Activated CD4-positive, alpha-beta T cell treated with anti-CD3 and anti-CD28 coated beads, Interleukin-2, Interleukin-6, amounts not matched to agents 100 ng/mL and 50 ng/mL, durations not matched to agents 16 hours and 8 hours (primary cell): ENCODE measurements at regions not wholly inside any gene's neighbourhood (a gene's known extent, or its start where the extent isn't known, plus 50 kb on each side); places are given as distances from the start of the nearest gene placed in this dataset.

Experiments
- DNase-seq: peaks from one replicate; pipeline ENCODE4 v3.0.0-alpha.2; 2020

DNA sequence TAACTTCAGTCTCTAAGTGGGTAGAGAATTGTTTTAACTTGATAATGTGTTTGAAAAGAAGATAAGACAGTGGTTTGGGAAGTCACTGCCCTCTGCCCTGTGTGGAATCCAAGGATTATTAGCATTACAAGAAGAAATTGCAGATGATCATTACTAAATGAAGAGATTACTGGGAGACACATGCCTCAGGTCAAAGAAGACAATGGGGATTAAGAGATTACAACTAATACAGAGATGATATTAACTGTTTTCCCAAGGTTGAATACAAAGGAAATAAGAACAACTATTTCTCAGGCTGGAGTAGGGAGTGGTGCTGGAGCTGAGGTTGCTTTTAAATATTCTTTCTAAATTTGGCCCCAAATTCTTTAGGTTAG, 166.0 kb downstream of the TRMT11 start:
- DNase-seq, result no peak

DNA sequence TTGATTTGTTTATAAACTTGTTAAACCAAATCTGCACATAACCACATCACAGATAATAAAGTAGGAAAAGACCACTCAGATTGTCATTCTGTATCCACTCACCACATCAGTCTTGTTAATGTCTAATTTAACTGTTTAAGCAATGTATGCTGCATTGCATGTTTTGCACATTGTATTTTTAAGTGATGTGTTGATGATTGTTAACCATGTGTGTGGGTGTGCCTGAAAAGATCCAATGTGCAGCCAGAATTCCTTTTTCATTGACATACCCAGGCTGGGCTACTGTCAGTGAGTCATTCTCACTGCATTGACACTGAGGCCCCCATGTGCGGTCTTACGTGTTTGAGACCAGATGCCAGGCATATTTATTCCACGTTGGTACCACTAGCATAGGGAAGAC, 167.3 kb downstream of the TRMT11 start:
- no peak for DNase-seq

DNA sequence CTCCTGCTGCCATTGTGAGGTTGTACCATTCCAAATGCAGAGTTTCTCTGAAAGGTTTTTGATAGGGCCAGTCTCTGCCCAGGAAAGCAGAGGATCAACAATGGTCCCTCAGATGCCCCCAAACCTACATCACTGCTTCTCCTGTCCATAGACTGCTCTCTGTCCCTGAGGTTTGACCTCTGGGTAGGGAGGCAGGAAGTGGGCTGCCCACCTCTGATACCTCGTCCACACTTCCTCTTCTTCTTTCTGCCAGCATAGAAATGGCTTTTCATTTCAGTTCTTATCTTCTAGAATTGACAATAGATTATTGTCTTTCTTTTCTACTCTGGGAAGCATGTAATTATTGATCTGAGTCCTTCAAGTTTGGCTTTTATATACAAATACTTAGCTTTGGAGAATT, 170.6 kb downstream of the TRMT11 start:
- DNase-seq, result no peak

DNA sequence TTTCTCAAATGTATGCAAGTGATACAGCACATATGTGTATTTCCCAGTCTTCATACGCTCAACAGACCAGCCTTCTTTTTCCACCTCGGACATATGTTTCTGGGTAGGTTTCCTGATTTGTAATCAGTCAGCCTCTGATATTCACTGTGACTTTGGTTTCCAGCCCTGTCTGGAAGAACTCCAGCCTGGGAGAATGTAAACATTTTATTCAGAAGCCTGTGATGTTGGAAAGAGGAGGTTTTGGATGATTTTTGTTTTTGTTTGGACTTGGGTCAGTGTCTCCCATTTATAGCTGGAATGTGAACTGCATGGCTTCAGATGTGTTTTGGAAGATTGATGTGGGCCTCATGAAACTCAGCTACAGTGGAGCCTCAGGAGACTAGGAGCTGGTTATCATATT, 172.2 kb upstream of the CENPW start:
- no peak for DNase-seq

DNA sequence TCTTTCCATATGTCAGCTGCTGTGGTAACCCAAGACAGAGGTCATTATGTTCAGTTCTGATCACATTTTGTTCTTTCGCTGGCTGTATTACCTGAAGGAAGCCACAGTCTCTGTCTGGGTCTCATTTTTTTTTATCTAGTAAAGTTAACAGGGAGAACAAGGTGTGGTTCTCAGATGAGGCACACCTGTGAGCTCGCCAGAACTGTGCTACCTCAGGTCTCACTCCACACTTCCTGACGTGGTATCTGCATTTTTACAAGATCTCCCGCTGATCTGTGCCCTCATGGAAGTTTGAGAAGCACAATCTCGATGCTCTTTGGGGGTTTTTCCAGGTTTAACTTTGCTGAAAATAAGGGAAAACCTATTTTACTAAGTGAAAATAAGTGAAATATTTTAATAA, 169.5 kb upstream of the CENPW start:
- no peak for DNase-seq

DNA sequence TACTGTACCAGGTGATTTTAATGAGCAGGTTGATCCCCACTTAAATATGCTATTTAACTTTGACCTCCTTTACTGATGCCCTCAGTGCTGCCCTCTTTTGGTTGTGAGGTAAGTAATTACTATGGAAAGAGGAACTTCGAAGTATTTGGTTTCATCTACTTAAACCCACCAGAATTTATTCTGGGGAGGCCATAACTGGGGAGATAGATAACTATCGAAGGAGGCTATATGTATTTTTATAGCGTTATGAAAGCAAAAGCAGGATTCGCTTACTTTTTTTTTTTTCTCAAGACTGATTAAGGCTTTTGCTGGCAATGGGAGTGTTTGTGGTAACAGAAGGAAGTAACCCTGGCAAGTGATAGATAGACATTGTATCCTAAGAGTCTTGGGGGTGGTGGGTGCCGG, 168.9 kb upstream of the CENPW start:
- peak; percentile 46 for DNase-seq

DNA sequence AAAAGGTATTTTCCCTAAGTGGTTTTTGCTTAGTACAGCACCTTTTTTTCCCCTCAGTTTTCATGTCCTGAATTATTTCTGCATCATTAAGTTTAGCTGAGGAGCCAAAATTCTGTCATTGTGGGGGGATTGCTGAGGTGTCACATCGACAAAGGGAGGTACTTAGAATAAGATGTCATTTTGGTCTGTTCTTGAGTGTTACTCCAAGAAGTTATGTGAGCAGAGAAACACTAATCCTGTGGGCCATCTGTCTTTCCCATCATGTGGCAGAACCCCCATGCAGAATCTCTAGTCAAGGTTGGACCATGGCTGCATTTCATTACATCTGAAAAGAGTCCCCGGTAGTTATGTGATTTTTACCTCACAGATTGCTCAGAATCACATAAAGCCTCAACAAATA, 167.8 kb upstream of the CENPW start:
- no peak for DNase-seq

DNA sequence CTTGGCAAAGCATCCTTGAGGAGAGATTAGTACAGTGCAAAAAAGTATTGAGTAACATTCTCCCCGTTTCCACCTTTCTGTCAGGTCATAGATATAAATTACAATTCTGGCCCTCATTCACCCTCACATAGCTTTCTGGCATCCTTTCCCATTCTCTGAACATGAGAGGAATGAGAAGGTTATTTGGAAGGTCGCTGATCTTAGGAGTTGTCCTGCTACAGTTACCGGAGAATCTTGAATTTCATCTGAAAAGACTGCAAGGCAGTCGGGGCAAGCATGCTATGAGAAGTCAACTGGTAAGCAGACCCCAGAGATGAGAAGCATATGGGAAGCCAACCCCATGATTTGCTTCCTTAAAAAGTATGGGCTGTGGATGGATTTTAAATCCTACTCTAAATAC, 166.7 kb upstream of the CENPW start:
- no peak for DNase-seq

DNA sequence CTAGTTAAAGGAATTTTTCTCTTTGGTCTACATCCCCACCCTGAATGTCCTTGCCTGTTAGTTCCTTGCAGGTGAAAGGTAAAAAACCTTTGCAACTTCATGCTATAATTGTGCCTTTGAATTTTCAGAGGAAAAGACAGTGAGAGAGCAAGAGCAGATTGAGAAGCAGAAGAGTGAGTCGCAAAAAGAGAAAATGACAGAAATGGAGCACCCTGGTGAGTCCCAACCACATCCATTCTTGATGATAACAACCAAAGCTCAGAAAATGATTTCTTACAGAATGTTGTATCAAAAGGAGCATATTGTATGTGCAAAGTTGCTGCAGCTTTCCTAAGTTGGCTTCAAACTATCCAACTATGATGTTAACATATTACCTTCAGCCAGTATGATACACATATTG, 165.2 kb upstream of the CENPW start:
- no peak for DNase-seq

DNA sequence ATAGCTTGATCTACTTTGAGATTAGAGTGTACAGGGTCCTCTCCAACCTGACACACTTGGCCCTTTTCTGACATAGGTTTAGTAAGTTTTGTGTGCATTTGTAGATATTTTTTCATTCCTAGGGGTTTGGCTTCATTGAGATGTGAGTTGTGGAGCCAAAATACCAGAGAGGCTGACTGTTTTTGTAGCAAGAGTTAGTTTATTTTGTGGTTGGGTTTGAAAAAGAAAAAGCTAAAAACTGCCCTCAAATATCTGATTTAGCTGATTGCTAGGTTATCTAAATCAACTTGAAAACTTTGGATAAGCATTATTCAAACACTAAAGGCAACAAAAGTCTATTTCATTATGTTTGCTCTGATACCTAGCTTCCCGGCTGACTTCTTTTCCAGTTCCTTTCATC, 164.7 kb upstream of the CENPW start:
- DNase-seq, result no peak

DNA sequence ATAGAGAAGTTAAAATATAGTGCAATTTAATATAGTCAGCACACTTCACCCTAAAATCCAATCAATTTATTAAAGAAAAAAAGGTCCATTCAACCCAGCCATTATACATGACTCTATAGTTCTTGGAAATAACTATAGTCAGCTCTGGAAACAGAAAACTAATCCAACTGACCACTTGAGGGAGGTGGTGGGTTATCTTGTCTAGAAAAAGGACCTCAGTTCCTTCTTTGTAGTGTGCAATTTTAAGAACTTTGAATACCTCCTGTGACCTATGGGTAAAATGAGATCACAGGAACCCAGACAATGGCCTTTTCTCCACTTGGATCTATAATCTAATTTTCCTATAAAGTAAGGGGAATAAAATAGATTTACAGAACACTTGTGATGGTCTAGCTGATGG, 163.6 kb upstream of the CENPW start:
- DNase-seq, result no peak

DNA sequence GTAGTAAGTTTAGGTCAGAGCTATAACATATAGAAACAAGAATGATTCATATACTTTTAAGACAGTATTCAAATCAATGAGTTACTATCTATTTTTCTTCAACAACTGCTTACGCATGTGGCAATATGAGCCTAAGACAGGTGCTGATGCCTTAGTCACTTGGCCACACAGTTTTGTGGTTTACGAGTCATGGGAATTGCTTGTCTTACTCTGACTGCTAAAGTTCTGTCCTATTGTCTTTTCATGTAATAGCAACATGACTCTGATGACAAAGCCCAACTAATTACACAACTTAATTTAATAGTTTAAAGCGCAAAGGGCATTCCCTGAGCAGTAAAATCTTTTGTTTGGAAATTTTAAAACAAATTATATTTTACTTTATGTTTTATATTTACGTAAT, 159.3 kb upstream of the CENPW start:
- peak; percentile 56 for DNase-seq

DNA sequence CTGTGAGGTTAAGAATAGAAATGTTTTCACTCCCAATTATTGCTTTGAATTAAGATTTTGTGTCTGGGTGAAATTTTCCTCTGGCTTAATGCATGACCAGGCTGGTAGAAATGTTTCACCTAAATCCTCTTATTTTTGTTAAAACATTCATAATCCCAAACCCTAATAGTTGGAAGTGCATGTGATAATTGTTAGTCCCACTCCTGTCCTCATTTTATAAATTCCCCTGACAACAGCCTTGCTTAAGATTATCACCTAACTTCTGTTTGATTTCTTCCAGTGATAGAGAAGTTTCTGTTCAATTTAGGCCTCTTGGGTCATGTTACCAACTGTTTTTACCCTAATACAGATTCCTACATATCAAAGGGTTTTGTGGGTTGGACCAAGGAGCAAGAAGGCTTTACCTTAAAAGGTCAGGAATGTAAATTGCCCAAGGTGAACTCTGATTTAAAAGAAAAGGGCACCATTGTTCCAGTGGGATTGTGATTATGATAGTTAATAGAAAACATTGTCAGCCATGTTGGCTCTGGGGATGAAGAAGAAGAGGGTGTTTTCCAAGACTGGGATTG, 158.7 kb upstream of the CENPW start:
- no peak for DNase-seq

DNA sequence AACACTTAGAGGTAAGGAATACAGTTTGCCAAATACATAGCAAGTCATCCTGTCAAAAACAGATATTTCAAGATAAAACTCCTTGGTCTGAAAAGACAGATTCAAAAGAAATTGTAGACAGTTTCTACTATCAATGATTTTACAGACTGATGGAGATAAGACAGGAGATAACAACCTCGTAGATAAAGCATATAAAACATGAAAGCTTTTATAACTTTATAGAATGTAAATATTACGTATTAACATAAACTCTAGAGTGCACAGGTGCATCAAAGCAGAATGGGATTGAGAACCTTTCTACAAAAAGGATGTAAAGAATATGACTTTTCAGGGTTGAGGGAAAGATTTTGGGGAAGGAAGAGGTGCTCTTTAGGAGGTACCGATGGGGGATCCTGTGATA, 158.0 kb upstream of the CENPW start:
- no peak for DNase-seq

DNA sequence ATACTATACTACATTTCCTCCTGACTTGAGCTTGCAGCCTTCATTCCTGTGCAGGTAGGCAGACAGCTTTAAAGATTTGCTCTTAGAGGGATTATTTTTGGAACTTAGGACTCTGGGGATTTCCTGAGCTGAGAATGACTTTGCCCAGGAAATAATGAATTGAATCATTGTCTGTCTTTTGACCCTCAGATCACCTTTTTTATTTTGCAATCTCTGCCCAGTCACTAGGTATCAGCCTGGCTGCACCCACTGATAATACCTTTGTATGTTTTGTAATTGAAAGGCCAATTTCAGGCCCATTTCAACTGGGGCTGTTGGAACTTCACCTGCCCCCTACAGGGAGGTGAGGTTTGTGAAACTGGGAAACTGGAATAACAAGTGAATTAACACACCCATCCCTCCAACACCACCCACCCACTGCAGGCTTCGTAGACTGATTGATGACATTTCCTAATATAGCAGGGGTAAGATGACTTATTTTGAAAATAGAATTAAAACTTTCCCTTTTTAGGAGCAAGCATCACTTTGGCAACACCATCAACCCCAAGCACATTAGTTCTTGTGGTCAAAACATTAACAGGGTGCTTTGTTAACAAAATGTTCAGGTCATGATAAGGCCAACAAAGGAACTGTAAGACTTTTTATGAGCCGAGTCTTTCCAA, 157.1 kb upstream of the CENPW start:
- no peak for DNase-seq

DNA sequence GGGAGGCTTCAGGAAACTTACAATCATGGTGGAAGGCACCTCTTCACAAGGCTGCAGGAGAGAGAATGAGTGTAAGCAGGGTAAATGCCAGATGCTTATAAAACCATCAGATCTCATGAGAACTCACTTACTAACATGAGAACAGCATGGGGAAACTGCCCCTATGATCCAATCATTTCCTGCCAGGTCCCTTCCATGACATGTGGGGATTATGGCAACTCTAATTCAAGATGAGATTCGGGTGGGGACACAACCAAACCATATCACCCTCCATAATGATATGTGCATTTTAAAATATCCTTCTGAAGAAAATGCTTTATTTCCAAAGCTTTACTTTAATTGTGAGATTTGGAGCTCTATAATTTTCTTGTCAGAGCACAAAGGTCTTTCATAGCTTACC, 154.1 kb upstream of the CENPW start:
- DNase-seq, result no peak

DNA sequence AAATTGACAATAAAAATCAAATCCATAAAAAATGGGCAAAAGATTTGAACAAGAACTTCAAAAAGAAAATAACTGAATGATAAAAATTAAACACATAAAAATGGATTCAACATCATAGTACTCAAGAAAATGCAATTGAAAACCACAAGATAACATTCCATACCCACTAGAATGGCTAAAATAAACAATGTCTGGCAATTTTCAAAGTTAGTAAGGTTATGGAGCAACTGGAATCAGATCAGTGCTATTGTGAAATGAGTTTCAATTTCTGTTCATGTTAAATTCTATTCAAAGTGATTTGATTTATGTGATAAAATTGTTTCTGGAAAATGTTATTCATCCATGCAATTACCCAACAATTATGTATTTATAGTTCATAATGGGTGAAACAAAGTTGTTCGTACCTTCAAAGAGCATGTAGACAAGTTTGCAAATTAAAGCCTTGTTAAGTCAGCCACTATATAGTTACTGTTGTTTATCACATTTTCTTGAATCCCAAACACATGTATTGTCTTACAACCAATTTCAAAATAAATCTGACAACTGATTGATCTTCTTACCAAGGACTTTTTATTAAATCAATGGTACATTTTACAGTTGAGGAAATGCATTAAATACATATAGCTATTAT, 151.5 kb upstream of the CENPW start:
- DNase-seq, result no peak

DNA sequence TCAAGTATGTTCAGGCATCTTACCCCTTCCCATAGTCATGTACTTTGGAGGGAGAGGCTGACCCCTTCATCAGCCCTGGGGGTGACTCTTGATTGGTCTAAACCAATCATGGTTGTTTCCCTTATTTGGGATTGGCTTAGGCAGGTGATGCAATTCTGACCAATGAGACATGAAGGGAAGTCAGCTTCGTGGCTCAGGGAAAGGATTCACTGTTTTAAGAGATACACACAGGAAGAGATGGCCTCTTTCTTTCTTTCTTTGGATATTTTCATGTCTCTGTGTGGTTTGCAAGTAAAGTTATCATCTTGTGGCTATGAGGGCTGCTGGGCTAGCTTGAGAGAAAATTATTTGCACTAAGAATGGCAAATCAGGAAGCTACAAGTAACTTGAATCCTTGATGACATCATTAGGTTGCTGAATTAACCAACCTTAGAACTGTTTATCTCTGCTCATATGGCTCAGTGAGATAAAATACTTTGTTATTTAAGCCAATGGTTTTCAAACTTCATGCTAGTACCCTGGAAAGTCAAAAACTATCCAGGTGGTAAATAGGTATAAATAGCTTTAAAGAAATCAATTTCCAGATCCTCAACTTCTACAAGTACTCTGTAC, 144.2 kb upstream of the CENPW start:
- no peak for DNase-seq

DNA sequence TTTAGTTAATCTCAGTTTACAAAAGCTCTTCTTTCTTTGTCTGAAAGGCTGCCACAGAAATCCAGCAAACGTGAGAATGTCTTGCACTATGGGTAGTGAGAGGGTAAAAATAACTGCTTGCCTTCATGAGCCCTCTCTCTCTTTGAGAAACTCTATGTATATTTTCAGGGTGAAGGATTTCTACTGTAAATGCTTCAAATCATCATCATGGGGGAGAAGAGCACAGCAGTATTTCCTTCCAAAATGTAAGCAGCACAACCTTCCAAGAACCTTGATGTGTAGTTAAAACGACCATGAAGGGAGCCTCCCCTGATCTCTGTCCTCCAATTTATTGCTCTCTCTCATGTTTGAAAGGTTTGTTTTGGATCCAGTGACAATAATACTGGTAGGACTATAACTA, 141.3 kb upstream of the CENPW start:
- no peak for DNase-seq

DNA sequence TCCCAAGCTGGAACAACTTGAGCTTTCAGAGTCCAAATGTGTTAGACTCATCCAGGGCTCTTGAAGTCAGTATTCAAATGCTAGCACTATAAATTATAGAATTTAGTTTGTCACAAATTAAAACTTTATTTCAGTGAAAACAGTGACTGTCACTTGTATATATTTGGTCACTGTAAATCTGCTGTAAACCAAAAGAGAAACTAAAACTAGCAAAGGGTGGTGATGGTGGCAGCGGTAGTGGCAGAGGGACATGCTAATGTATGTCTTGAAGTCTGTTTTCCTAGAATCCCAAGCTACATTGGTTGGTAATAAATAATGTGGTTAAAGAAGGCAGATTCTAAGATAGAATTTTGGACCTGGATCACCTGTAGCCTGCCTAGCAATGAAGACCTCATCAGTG, 140.4 kb upstream of the CENPW start:
- no peak for DNase-seq

DNA sequence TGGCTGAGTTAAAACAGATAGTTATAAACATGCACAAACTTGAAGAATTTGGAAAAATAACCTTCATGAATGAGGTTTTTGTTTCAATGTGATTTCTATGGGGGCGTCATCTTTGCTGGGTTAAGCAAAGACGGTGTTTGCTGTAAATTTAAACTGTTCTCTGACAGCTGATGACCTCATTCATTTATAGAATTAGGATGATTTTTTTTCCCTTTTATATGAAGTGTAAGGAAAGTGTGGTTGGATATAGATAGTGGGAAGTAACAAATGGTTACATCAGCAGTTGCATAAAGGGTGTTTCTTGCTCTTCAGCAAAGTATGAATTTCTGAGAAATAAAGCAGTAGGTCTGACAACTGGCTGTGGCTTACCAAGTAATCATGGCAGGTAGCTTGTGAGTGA, 137.2 kb upstream of the CENPW start:
- DNase-seq, result no peak

DNA sequence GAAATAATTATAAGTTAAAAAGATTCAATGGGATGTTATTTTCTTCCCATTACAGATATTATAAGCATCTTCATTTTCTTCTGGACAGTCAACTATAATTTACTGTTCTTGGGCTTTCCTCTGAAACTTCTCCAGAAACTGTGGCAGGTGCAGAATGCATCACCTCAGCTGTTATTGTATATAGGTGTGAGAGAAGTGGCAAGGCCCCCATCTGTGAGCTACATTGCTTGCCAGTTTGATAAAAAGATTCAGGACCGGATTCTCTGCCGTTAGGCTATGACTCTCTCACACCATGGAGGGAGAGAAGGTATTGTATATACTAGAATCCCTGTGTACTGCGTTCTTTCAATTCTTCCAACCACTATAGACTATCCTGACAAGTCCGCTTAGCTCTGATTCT, 135.8 kb upstream of the CENPW start:
- no peak for DNase-seq

DNA sequence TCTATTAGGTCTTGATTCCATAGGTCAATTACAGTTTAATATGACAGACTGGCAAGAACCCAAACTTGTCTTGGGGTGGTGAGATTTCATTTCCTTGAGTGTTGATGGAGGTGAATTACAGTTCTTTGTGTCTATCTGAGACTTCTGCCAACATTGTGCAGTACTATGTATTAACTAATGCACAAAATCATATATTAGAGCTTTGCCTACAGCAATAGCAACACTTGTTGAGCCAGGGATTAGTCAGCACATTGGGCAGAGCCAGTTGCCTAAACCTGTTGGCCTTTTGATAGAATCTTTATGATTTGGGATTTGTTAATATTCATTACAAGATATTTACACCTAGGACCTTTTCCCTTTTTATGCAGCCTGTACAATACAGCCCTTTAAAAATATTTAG, 135.3 kb upstream of the CENPW start:
- no peak for DNase-seq

DNA sequence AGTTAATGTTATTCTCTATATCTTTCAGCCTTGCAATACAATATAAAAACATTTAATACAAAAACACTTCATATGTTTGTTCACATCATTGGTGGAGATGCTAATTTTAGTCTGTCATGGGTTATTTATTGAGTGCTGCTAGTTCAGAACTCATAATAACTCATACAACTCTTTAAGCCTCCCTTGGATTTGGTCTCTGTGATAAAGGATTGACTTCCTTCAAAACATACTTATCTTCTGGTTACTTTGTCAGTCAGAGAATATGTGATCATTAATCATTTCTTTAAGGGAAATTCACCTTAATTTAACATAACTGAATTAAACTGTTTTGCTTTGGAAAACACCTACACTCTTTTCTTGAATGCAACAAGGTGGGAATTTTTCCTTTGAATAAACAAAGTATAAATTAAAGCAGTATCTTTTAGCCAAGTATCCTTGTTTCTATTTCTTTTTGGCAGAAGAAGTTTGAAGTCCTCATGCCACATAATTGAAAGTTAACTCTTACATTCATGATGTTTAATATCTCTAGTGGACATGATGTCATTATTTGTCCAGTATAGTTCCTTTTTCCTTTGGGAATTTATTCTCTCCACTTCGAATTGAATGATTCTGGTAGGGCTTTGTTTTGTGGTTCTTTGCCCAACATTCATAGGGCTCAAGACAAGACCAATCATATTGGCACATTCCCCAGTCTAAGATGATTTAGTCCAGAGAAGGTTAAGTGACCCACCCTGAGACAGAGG, 133.2 kb upstream of the CENPW start:
- no peak for DNase-seq
